Erythroblast (primary cell): ENCODE measurements at regions not wholly inside any gene's neighbourhood (a gene's known extent, or its start where the extent isn't known, plus 50 kb on each side); places are given as distances from the start of the nearest gene placed in this dataset.

Experiments
- GATA1 ChIP-seq: IDR thresholded peaks from 2 replicates; pipeline ENCODE4 v1.6.1; 2011; ENCODE audit warnings: low read depth, mild to moderate bottlenecking, control low read depth, low read length, moderate library complexity
- POLR2A ChIP-seq: IDR thresholded peaks from 2 replicates; pipeline ENCODE4 v1.6.1; 2011; ENCODE audit warnings: mild to moderate bottlenecking, low read length

GRCh38 chr6:126963077-126963809 lies 155.2 kb upstream of the RSPO3 start:
- no peak for TF ChIP-seq POLR2A
- no peak for TF ChIP-seq GATA1
